ENCODE measurements at regions not wholly inside any gene's neighbourhood (a gene's known extent, or its start where the extent isn't known, plus 50 kb on each side); places are given as distances from the start of the nearest gene placed in this dataset.

DNA sequence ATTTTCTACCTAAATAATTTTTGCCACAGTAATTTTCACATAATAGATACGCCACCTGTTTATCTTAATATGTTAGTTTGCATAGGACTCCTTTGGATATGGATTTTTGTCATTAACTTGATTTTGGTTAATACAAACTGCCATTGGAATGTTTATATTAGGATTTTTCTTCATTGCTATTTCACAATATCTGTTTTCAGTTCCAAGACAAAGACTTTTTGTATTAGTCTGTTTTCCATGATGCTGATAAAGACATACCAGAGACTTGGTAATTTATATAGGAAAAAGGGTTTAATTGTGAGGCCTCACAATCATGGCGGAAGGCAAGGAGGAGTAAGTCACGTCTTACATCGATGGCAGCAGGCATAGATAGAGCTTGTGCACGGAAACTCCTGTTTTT is 503.1 kb upstream of the TMEFF2 start:
- H4K20me1 ChIP-seq (ENCODE audit: insufficient read depth, low read length) = no peaks in the 10 kb centered on the region
- BruUV-seq (replicated peaks) = no TSS peak

DNA sequence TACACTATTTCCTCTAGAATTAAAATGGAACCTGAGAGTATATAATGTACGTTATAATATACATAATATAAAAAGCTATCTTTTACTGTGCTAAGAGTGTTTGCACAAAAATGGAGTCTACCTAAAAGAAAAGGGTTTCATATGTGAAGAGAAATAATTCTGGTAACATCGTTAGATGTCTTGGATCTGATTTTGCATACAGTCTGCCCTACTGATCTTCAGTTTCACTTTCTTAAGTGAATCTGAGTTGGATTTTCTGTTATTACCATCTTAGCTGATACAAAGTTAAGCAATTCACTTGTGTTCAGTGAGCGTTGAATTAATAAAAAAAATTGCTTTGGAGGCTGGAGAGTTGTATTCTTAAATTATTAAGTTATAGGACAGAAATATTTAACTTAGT is 502.1 kb upstream of the TMEFF2 start:
- under 1% methylated on average over 3 of the region's 3 CpGs for WGBS (ENCODE audit: low lambda C conversion rate)
- no peak for FAIRE-seq
- intact Hi-C loops (cut with micrococcal nuclease; ENCODE audit: unreplicated experiment) (no loop called here), in situ Hi-C loops (cut with HindIII; ENCODE audit: extremely low pct_ligation_motif_present, low pct_unique_long_range_greater_than_20kb) (no loop called here)
- ChIA-PET CTCF (ENCODE audit: low intra/inter-chr PET ratio, low total read pairs) (no interaction called here), POLR2A (no interaction called here)
- no peak for ATAC-seq
- DNase-seq (ENCODE audit: low spot score) = no peak
- H3K4me3 ChIP-seq (replicated peaks in 1 of 3; ENCODE audit: insufficient read depth in 1 of 3, low read depth in 2 of 3, low read length in 3 of 3) = no peak overlapping the region
- BruUV-seq (replicated peaks) = no TSS peak
- no peak overlapping the region for H3K4me2 ChIP-seq (ENCODE audit: low read depth, low read length)
- H4K20me1 ChIP-seq (ENCODE audit: insufficient read depth, low read length) = no peaks in the 10 kb centered on the region
- no peak overlapping the region for H3K9ac ChIP-seq (ENCODE audit: insufficient read depth, low read depth, low read length)
- H3K4me1 ChIP-seq (ENCODE audit: insufficient read depth, low read length) = no peaks in the 10 kb centered on the region
- no peaks in the 10 kb centered on the region for H3K9me3 ChIP-seq (ENCODE audit: low read length)
- H3K27me3 ChIP-seq (ENCODE audit: control insufficient read depth in 1 of 2, insufficient read depth in 2 of 2, low read length in 2 of 2) = no peaks in the 10 kb centered on the region; a peak in 1 of 5 replicates
- H2AFZ ChIP-seq (ENCODE audit: low read length) = no peak overlapping the region
- no peaks in the 10 kb centered on the region for H3K79me2 ChIP-seq (ENCODE audit: insufficient read depth, low read length)
- no peaks in the 10 kb centered on the region for H3K36me3 ChIP-seq (replicated peaks in 1 of 2; ENCODE audit: control insufficient read depth in 1 of 2, insufficient read depth in 2 of 2, low read length in 2 of 2)
- H3K27ac ChIP-seq (ENCODE audit: extremely low read length, insufficient read depth, low read length) = no peak overlapping the region
- TF ChIP-seq NFATC3 (CRISPR knock-in tag; IDR thresholded peaks at IDR 0.05) (no peak), ADNP (CRISPR knock-in tag; IDR thresholded peaks at IDR 0.05) (no peak), MEF2D (CRISPR knock-in tag; IDR thresholded peaks at IDR 0.05) (no peak), SIN3A (IDR thresholded peaks at IDR 0.05; ENCODE audit: borderline replicate concordance, low read depth, low read length) (no peak), ZNF17 (CRISPR knock-in tag; IDR thresholded peaks at IDR 0.05) (no peak), ZNF501 (CRISPR knock-in tag; IDR thresholded peaks at IDR 0.05) (no peak), YY1 (IDR thresholded peaks at IDR 0.05; ENCODE audit: insufficient read depth, insufficient replicate concordance, low read depth, low read length) (no peak), KLF12 (CRISPR knock-in tag; IDR thresholded peaks at IDR 0.05; ENCODE audit: borderline replicate concordance) (no peak), ZNF678 (CRISPR knock-in tag; IDR thresholded peaks at IDR 0.05) (no peak), RELA (CRISPR knock-in tag; IDR thresholded peaks at IDR 0.05) (no peak), RNF2 (conservative IDR thresholded peaks at IDR 0.05; ENCODE audit: low read depth) (no peak), TCF7 (IDR thresholded peaks at IDR 0.05; ENCODE audit: low read depth) (no peak), ZNF431 (CRISPR knock-in tag; IDR thresholded peaks at IDR 0.05; ENCODE audit: borderline replicate concordance, low read depth) (no peak), ESRRA (CRISPR knock-in tag; IDR thresholded peaks at IDR 0.05; ENCODE audit: low read depth) (no peak), ZKSCAN8 (CRISPR knock-in tag; IDR thresholded peaks at IDR 0.05; ENCODE audit: borderline replicate concordance) (no peak), SRSF9 (IDR thresholded peaks at IDR 0.05; ENCODE audit: borderline replicate concordance, insufficient read depth, low read depth, low read length, poor library complexity, severe bottlenecking) (no peak), TBX3 (IDR thresholded peaks at IDR 0.05; ENCODE audit: borderline replicate concordance) (no peak)
- TF ChIP-seq, protein P1, sequence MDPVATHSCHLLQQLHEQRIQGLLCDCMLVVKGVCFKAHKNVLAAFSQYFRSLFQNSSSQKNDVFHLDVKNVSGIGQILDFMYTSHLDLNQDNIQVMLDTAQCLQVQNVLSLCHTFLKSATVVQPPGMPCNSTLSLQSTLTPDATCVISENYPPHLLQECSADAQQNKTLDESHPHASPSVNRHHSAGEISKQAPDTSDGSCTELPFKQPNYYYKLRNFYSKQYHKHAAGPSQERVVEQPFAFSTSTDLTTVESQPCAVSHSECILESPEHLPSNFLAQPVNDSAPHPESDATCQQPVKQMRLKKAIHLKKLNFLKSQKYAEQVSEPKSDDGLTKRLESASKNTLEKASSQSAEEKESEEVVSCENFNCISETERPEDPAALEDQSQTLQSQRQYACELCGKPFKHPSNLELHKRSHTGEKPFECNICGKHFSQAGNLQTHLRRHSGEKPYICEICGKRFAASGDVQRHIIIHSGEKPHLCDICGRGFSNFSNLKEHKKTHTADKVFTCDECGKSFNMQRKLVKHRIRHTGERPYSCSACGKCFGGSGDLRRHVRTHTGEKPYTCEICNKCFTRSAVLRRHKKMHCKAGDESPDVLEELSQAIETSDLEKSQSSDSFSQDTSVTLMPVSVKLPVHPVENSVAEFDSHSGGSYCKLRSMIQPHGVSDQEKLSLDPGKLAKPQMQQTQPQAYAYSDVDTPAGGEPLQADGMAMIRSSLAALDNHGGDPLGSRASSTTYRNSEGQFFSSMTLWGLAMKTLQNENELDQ (CRISPR knock-in tag; IDR thresholded peaks at IDR 0.05; ENCODE audit: borderline replicate concordance) = no peak

More for the DNA sequence above, 503.1 kb upstream of the TMEFF2 start:
- POLR2A ChIA-PET = no interaction called here
- H3K4me3 ChIP-seq (replicated peaks in 1 of 3; ENCODE audit: insufficient read depth in 1 of 3, low read depth in 2 of 3, low read length in 3 of 3) = no peak overlapping the region
- H3K4me1 ChIP-seq (ENCODE audit: insufficient read depth, low read length) = no peaks in the 10 kb centered on the region
- H3K9me3 ChIP-seq (ENCODE audit: low read length) = no peaks in the 10 kb centered on the region
- no peak overlapping the region for H3K4me2 ChIP-seq (ENCODE audit: low read depth, low read length)
- no peak for DNase-seq (ENCODE audit: low spot score)
- no peak for ATAC-seq
- intact Hi-C loops (cut with micrococcal nuclease; ENCODE audit: unreplicated experiment) (no loop called here), in situ Hi-C loops (cut with HindIII; ENCODE audit: extremely low pct_ligation_motif_present, low pct_unique_long_range_greater_than_20kb) (no loop called here)
- TF ChIP-seq ZFYVE20 (CRISPR knock-in tag; IDR thresholded peaks at IDR 0.05; ENCODE audit: borderline replicate concordance, low read depth) (no peak), CEBPB (IDR thresholded peaks at IDR 0.05; ENCODE audit: borderline replicate concordance, low read depth, low read length) (peak; percentile 65), ZNF557 (CRISPR knock-in tag; IDR thresholded peaks at IDR 0.05) (no peak)
- H3K27me3 ChIP-seq (ENCODE audit: control insufficient read depth in 1 of 2, insufficient read depth in 2 of 2, low read length in 2 of 2) = no peaks in the 10 kb centered on the region; a peak in 1 of 5 replicates
- no peak overlapping the region for H3K27ac ChIP-seq (ENCODE audit: extremely low read length, insufficient read depth, low read length)
- H3K36me3 ChIP-seq (replicated peaks in 1 of 2; ENCODE audit: control insufficient read depth in 1 of 2, insufficient read depth in 2 of 2, low read length in 2 of 2) = no peaks in the 10 kb centered on the region
- H2AFZ ChIP-seq (ENCODE audit: low read length) = no peak overlapping the region
- no peak overlapping the region for H3K9ac ChIP-seq (ENCODE audit: insufficient read depth, low read depth, low read length)
- CTCF ChIA-PET (ENCODE audit: low intra/inter-chr PET ratio, low total read pairs) = no interaction called here
- 33% methylated on average over 5 of the region's 5 CpGs for WGBS (ENCODE audit: low lambda C conversion rate)
- no peaks in the 10 kb centered on the region for H3K79me2 ChIP-seq (ENCODE audit: insufficient read depth, low read length)
- FAIRE-seq = no peak
